ENCODE measurements at regions not wholly inside any gene's neighbourhood (a gene's known extent, or its start where the extent isn't known, plus 50 kb on each side); places are given as distances from the start of the nearest gene placed in this dataset.

DNA sequence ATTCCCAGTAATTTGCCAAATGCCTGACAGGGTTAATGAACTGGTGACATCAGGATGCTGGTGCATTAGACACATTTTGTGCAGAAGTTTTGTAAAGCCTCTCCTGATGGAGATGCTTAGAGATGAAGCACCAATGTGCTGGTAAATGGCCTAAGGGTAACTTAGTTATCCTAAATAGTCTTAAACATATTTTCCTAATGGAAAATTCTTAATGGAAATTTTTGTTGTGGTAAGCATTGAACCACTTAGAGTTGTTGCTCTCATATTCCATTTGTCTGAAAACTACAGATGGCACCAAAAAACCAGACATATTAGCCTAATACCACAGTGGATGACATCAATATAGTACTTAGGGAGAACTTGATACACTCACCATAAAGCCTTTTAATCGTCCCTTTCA is 154.5 kb upstream of the ANK2 start:
- peak overlapping the region in 1 of 3 experiments; percentile 86; a peak in 3 of 7 replicates for H3K27ac Mint-ChIP-seq
- no peak for DNase-seq
- Histone ChIP-seq H3T11ph (ENCODE audit: low read length) (no peak overlapping the region), H3K79me2 (ENCODE audit: insufficient read depth, low read length) (0 out of 2 replicates have a peak, but pooled peaks cover 2% of the 10 kb centered on the region), H4K91ac (ENCODE audit: insufficient read length, low read depth, low read length) (no peak overlapping the region), H3K27ac (ENCODE audit: insufficient read length, low read depth, low read length) (no peak overlapping the region), H2AFZ (ENCODE audit: low read length) (no peak overlapping the region), H3K4me2 (ENCODE audit: insufficient read depth, insufficient read length, low read length) (no peak overlapping the region), H3K9me3 (ENCODE audit: control insufficient read depth, low read depth, low read length) (no peaks in the 10 kb centered on the region), H2AK5ac (ENCODE audit: insufficient read length, low read length) (no peak overlapping the region), H4K8ac (replicated peaks; ENCODE audit: insufficient read length, low read depth, low read length) (no peak overlapping the region), H3K4ac (ENCODE audit: low read depth, low read length) (no peak overlapping the region), H3K56ac (ENCODE audit: insufficient read length, low read depth, low read length) (no peak overlapping the region), H3K79me1 (ENCODE audit: insufficient read depth, low read depth, low read length, poor library complexity, severe bottlenecking) (no peaks in the 10 kb centered on the region), H4K20me1 (ENCODE audit: control insufficient read depth, insufficient read depth, insufficient read length) (no peaks in the 10 kb centered on the region), H4K5ac (ENCODE audit: insufficient read length, low read depth, low read length) (no peak overlapping the region), H2BK12ac (ENCODE audit: insufficient read length, low read depth, low read length) (no peak overlapping the region), H2BK20ac (ENCODE audit: low read depth, low read length, poor library complexity, severe bottlenecking) (no peak overlapping the region), H3K4me1 (ENCODE audit: insufficient read depth, low read length) (peaks cover 8% of the 10 kb centered on the region; the same call in 1 of the 2 replicates), H2BK120ac (ENCODE audit: low read depth, low read length, poor library complexity, severe bottlenecking) (no peak overlapping the region), H2BK5ac (ENCODE audit: insufficient read length, low read length) (no peak overlapping the region), H2BK15ac (ENCODE audit: low read depth, low read length) (no peak overlapping the region), H3K14ac (ENCODE audit: insufficient read depth, low read length) (no peak overlapping the region), H3K9ac (ENCODE audit: extremely low read depth, insufficient read length, low read length) (no peak overlapping the region), H3K18ac (ENCODE audit: insufficient read length, low read depth, low read length) (no peak overlapping the region), H3K27me3 (ENCODE audit: insufficient read depth, low read length) (no peaks in the 10 kb centered on the region), H3K23ac (ENCODE audit: insufficient read length, low read depth, low read length) (no peak overlapping the region), H3K23me2 (ENCODE audit: insufficient read length, low read depth, low read length, poor library complexity, severe bottlenecking) (no peaks in the 10 kb centered on the region)
- no peaks in the 10 kb centered on the region; a peak in 2 of 7 replicates for H3K36me3 Mint-ChIP-seq (ENCODE audit: insufficient read depth in 1 of 3, low read depth in 3 of 3)
- H3K27me3 Mint-ChIP-seq (ENCODE audit: low read depth) = no peaks in the 10 kb centered on the region
- peaks cover 46 to 49% of the 10 kb centered on the region in 2 experiments for H3K4me1 Mint-ChIP-seq
- H3K4me3 Mint-ChIP-seq = no peak overlapping the region
- no peaks in the 10 kb centered on the region for H3K9me3 Mint-ChIP-seq
- no CpG with 5 or more reads among the region's 1 CpG for WGBS (ENCODE audit: extremely low coverage, insufficient read length, low lambda C conversion rate)
- TF ChIP-seq, protein P1, sequence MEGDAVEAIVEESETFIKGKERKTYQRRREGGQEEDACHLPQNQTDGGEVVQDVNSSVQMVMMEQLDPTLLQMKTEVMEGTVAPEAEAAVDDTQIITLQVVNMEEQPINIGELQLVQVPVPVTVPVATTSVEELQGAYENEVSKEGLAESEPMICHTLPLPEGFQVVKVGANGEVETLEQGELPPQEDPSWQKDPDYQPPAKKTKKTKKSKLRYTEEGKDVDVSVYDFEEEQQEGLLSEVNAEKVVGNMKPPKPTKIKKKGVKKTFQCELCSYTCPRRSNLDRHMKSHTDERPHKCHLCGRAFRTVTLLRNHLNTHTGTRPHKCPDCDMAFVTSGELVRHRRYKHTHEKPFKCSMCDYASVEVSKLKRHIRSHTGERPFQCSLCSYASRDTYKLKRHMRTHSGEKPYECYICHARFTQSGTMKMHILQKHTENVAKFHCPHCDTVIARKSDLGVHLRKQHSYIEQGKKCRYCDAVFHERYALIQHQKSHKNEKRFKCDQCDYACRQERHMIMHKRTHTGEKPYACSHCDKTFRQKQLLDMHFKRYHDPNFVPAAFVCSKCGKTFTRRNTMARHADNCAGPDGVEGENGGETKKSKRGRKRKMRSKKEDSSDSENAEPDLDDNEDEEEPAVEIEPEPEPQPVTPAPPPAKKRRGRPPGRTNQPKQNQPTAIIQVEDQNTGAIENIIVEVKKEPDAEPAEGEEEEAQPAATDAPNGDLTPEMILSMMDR (conservative IDR thresholded peaks at IDR 0.05) = no peak

Data from H9 (cell line).